ENCODE measurements at regions not wholly inside any gene's neighbourhood (a gene's known extent, or its start where the extent isn't known, plus 50 kb on each side); places are given as distances from the start of the nearest gene placed in this dataset.

DNA sequence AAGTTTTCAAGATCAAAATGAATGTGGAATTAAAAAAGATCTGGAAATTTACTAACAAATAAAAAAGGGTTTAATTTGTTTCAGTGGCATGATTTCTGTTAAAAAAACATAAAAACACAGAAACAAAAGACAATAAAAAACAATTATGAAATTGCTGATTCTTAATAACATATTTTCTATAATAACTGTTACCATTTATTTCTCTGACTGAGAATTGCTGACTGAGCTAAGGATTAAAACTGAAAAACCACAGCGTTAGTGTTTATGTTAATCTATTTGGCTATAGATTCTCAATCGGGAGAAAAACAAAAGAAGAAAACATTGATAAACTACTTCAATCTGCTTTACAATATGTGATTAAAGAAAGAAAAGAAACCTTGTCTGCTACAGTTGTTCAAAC, 678.6 kb upstream of the ZEB2 start:
- TF ChIP-seq CTCF (conservative IDR thresholded peaks at IDR 0.05; ENCODE audit: low read depth, low read length): no peak
- DNase-seq (ENCODE audit: low read depth): no peak

DNA sequence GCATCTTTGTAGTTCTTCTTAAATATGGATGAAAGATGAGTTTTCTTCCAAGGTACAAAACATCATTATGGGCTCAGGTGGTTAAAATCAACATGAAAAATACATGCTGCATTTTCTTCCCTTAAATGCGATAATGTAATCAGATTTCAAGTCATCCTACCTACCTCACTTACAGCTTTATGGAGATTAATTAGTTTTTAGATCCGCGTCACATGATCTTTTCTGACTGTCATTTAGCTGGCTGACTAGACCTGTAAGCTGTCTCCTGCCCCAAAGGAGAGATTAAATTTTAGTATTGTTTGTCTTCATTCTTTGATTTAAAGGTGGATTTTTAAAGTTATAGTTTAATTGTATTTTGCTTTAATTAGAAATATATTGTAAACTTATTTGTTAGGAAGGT, 678.0 kb upstream of the ZEB2 start:
- DNase-seq (ENCODE audit: low read depth): no peak
- TF ChIP-seq CTCF (conservative IDR thresholded peaks at IDR 0.05; ENCODE audit: low read depth, low read length): no peak
- H3K4me3 ChIP-seq (ENCODE audit: low read length): no peak overlapping the region

More for the DNA sequence above, 678.6 kb upstream of the ZEB2 start:
- no peak overlapping the region for H3K4me3 ChIP-seq (ENCODE audit: low read length)

- TF ChIP-seq CTCF (conservative IDR thresholded peaks at IDR 0.05; ENCODE audit: low read depth, low read length): no peak
- no peak for DNase-seq (ENCODE audit: low read depth)
- H3K4me3 ChIP-seq (ENCODE audit: low read length): no peak overlapping the region
These were observed 674.8 kb upstream of the ZEB2 start for GRCh38 chr2:145194673-145195072.

DNA sequence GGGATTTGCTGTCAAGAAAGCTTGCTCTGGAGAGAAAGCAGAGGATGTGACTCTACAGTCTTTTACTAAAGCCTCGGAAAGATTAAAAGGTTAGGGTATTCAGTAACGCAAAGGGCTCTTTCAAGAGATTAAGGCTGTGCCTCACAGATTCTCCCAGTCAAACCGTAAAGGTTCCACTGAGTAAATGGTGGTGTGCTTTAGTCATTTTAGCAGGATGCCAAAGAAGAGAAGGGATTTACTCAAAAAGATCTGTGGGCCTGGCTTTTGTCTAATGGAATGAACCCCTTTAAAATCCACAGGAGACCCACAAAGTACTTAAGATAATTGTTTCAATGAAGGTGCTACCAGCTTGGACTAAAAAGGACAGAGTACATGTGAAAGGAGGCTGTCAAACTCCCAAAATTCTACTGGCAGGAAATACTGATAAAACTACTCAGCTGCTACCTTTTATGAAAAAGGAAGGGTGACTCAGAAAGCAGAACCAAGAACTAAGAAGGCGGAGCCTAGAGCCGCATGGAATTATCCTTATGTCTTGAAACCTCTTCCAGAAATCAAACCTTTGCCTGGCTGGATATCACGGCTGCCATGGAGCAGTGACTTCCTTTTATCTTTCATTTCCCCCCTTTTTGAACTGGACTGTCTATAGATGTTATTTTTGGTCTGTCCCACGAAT, 670.2 kb upstream of the ZEB2 start:
- no peak overlapping the region for H3K4me3 ChIP-seq (ENCODE audit: low read length)
- no peak for TF ChIP-seq CTCF (conservative IDR thresholded peaks at IDR 0.05; ENCODE audit: low read depth, low read length)
- DNase-seq (ENCODE audit: low read depth): no peak

- H3K4me3 ChIP-seq (ENCODE audit: low read length): no peak overlapping the region
- TF ChIP-seq CTCF (conservative IDR thresholded peaks at IDR 0.05; ENCODE audit: low read depth, low read length): no peak
- DNase-seq (ENCODE audit: low read depth): no peak
These were observed 666.4 kb upstream of the ZEB2 start for GRCh38 chr2:145186303-145186702.

GRCh38 chr2:145185696-145186095, 665.8 kb upstream of the ZEB2 start:
- TF ChIP-seq CTCF (conservative IDR thresholded peaks at IDR 0.05; ENCODE audit: low read depth, low read length): no peak
- no peak for DNase-seq (ENCODE audit: low read depth)
- no peak overlapping the region for H3K4me3 ChIP-seq (ENCODE audit: low read length)
